CD14-positive monocyte (primary cell): ENCODE measurements at regions not wholly inside any gene's neighbourhood (a gene's known extent, or its start where the extent isn't known, plus 50 kb on each side); places are given as distances from the start of the nearest gene placed in this dataset.

ENCODE experiments used
- DNase-seq, 3 donors: peaks; one replicate each; pipeline ENCODE4 v3.0.0-alpha.2; 2011 to 2022
- H2AFZ ChIP-seq: 2 replicates; pipeline ENCODE4 v1.6.0; 2012; ENCODE audit warnings: mild to moderate bottlenecking, low read depth, low read length, inconsistent platforms; ENCODE audit not compliant: insufficient read depth, poor library complexity, severe bottlenecking
- H3K27ac ChIP-seq, 2 donors: 1 replicate in 1 of 2; 2 replicates in 1 of 2; pipeline ENCODE4 v1.5.1; 2012 to 2013; ENCODE audit warnings: low read length in 2 of 2, control low read depth in 1 of 2, inconsistent platforms in 1 of 2, low read depth in 1 of 2, mild to moderate bottlenecking in 1 of 2
- H3K27me3 ChIP-seq, 2 donors: one replicate each; pipeline versions ENCODE4 v1.6.0 to v1.6.1; 2011 to 2013; ENCODE audit warnings: low read length in 2 of 2; ENCODE audit not compliant: control insufficient read depth in 2 of 2, insufficient read depth in 2 of 2
- H3K36me3 ChIP-seq, 2 donors: replicated peaks in 1 of 2; 1 replicate in 1 of 2; 2 replicates in 1 of 2; pipeline versions ENCODE4 v1.5.1 to v1.6.1; 2012 to 2013; ENCODE audit warnings: low read length in 2 of 2, control low read depth in 1 of 2, inconsistent platforms in 1 of 2, mild to moderate bottlenecking in 1 of 2; ENCODE audit not compliant: insufficient read depth in 2 of 2, control insufficient read depth in 1 of 2
- H3K4me1 ChIP-seq, 2 donors: 1 replicate in 1 of 2; 2 replicates in 1 of 2; pipeline versions ENCODE4 v1.5.1 to v1.6.1; 2012 to 2013; ENCODE audit warnings: low read length in 2 of 2, control low read depth in 1 of 2, inconsistent platforms in 1 of 2, mild to moderate bottlenecking in 1 of 2, moderate library complexity in 1 of 2; ENCODE audit not compliant: insufficient read depth in 2 of 2, control insufficient read depth in 1 of 2
- H3K4me2 ChIP-seq: replicated peaks from 2 replicates; pipeline ENCODE3; 2012; ENCODE audit warnings: low read length, moderate library complexity, mild to moderate bottlenecking; ENCODE audit not compliant: poor library complexity, severe bottlenecking; ENCODE audit errors: extremely low read depth
- H3K4me3 ChIP-seq, 3 experiments: fragments of 200-600 bp in 1 of 3; sonication (generic) in 1 of 3; replicated peaks in 1 of 3; 1 replicate in 2 of 3; 2 replicates in 1 of 3; pipeline ENCODE4 v1.5.1; 2011 to 2013; ENCODE audit warnings: low read length in 3 of 3, mild to moderate bottlenecking in 3 of 3, control low read depth in 2 of 3, low read depth in 2 of 3, inconsistent platforms in 1 of 3, moderate library complexity in 1 of 3
- H3K79me2 ChIP-seq: 2 replicates; pipeline ENCODE4 v1.6.0; 2012; ENCODE audit warnings: mild to moderate bottlenecking, control low read depth, inconsistent platforms, low read length, moderate library complexity; ENCODE audit not compliant: insufficient read depth
- H3K9ac ChIP-seq: 2 replicates; pipeline ENCODE4 v1.6.0; 2017; ENCODE audit warnings: low read length, mild to moderate bottlenecking; ENCODE audit not compliant: insufficient read depth, poor library complexity, severe bottlenecking
- H3K9me3 ChIP-seq, 2 donors: replicated peaks in 1 of 2; 1 replicate in 1 of 2; 2 replicates in 1 of 2; pipeline versions ENCODE4 v1.5.1 to v1.6.1; 2012 to 2013; ENCODE audit warnings: low read length in 2 of 2, control low read depth in 1 of 2; ENCODE audit not compliant: control insufficient read depth in 1 of 2, insufficient read depth in 1 of 2
- H4K20me1 ChIP-seq: 2 replicates; pipeline ENCODE4 v1.6.0; 2012; ENCODE audit warnings: mild to moderate bottlenecking, low read length, control low read depth, moderate library complexity; ENCODE audit not compliant: insufficient read depth
- H3K27ac Mint-ChIP-seq, 7 donors: one replicate each; pipeline ENCODE4 v1.8.0; 2020; ENCODE audit warnings: mild to moderate bottlenecking in 7 of 7, mixed read lengths in 7 of 7, moderate library complexity in 6 of 7, inconsistent platforms in 2 of 7
- H3K27me3 Mint-ChIP-seq, 3 donors: one replicate each; pipeline ENCODE4 v1.8.0; 2021 to 2022; ENCODE audit warnings: low read depth in 3 of 3, mild to moderate bottlenecking in 3 of 3, mixed read lengths in 3 of 3, moderate library complexity in 3 of 3, inconsistent platforms in 1 of 3
- H3K36me3 Mint-ChIP-seq, 2 donors: one replicate each; pipeline ENCODE4 v1.8.0; 2020; ENCODE audit warnings: mixed read lengths in 2 of 2, inconsistent platforms in 1 of 2, mild to moderate bottlenecking in 1 of 2
- H3K4me1 Mint-ChIP-seq: one replicate; pipeline ENCODE4 v1.8.0; 2020; ENCODE audit warnings: mild to moderate bottlenecking, mixed read lengths
- H3K4me3 Mint-ChIP-seq, 2 donors: one replicate each; pipeline ENCODE4 v1.8.0; 2020; ENCODE audit warnings: mild to moderate bottlenecking in 2 of 2, mixed read lengths in 2 of 2, moderate library complexity in 1 of 2
- H3K9me3 Mint-ChIP-seq, 7 donors: one replicate each; pipeline ENCODE4 v1.8.0; 2020 to 2022; ENCODE audit warnings: mixed read lengths in 7 of 7, mild to moderate bottlenecking in 6 of 7, moderate library complexity in 6 of 7, inconsistent platforms in 2 of 7
- WGBS: methylation state at CpG from one replicate; pipeline ENCODE4 v1.1.5; 2013; ENCODE audit warnings: missing lambda C conversion rate; ENCODE audit not compliant: insufficient coverage; 5-methylcytosine and 5-hydroxymethylcytosine counted together
- intact Hi-C, 2 donors: fragments of 100-400 bp; cut with micrococcal nuclease; formaldehyde crosslinking; loops; one replicate each; pipeline versions ENCODE4 v1.15.0 to v1.15.1; 2023
- TF ChIP-seq, protein P1 (sequence below): fragments of 200-600 bp; IDR thresholded peaks from one replicate; pipeline ENCODE4 v1.8.0; 2022; ENCODE audit warnings: antibody characterized with exemption, mild to moderate bottlenecking

DNA sequence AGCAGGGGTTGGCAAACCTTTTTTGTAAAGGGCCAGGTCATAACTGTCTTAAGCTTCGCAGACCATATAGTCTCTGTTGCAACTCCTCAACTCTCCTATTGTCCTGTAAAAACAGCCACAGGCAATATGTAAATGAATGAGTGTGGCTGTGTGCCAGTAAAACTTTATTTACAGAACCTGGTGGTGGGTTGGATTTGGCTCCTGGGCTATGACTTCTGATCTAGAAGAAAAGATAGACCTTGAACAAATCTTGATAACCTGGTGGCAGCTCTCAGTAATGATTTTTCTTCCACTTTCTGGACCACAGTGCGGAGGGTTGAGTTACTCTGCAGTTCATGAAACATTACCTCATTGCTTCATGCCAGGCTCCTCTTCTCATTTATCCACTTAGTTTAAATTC is 139.3 kb downstream of the MYCN start:
- no peaks in the 10 kb centered on the region for H3K36me3 ChIP-seq
- Mint-ChIP-seq H3K4me3 (no peak overlapping the region), H3K36me3 (no peaks in the 10 kb centered on the region), H3K27ac (no peak overlapping the region), H3K9me3 (peaks cover 0 to 2% (median 0%) of the 10 kb centered on the region in 7 donors), H3K4me1 (no peaks in the 10 kb centered on the region), H3K27me3 (peaks cover 3 to 5% (median 5%) of the 10 kb centered on the region in 3 donors)
- H3K9me3 ChIP-seq, result no peaks in the 10 kb centered on the region
- H3K4me2 ChIP-seq, result no peak overlapping the region
- WGBS, result 100% methylated on average over 1 of the region's 2 CpGs
- TF ChIP-seq, protein P1, sequence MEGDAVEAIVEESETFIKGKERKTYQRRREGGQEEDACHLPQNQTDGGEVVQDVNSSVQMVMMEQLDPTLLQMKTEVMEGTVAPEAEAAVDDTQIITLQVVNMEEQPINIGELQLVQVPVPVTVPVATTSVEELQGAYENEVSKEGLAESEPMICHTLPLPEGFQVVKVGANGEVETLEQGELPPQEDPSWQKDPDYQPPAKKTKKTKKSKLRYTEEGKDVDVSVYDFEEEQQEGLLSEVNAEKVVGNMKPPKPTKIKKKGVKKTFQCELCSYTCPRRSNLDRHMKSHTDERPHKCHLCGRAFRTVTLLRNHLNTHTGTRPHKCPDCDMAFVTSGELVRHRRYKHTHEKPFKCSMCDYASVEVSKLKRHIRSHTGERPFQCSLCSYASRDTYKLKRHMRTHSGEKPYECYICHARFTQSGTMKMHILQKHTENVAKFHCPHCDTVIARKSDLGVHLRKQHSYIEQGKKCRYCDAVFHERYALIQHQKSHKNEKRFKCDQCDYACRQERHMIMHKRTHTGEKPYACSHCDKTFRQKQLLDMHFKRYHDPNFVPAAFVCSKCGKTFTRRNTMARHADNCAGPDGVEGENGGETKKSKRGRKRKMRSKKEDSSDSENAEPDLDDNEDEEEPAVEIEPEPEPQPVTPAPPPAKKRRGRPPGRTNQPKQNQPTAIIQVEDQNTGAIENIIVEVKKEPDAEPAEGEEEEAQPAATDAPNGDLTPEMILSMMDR, result no peak
- no peak overlapping the region for H3K27ac ChIP-seq
- no peaks in the 10 kb centered on the region for H3K27me3 ChIP-seq
- DNase-seq, result no peak
- intact Hi-C loops, result no loop called here
- no peaks in the 10 kb centered on the region for H4K20me1 ChIP-seq
- no peaks in the 10 kb centered on the region for H3K4me1 ChIP-seq
- no peak overlapping the region for H3K4me3 ChIP-seq
- no peak overlapping the region for H3K9ac ChIP-seq
- H2AFZ ChIP-seq, result no peak overlapping the region
- no peaks in the 10 kb centered on the region for H3K79me2 ChIP-seq

DNA sequence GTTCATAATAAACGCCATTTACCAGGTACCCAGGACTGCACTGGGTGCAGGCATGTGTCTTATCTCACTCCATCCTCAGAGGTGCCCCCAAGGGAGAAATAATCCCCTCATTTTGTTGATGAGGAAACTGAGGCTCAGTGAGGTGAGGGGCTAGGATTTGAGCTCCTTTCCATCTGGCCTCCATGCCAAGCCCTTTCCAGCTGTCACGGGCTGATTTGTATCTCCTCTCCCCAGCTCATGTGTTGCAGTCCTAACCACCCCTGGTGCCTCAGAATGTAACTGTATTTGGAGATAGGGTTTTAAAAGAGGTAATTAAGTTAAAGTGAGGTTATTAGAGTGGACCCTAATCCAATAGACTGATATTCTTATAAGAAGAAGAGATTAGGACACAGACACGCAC is 137.3 kb downstream of the MYCN start:
- Histone ChIP-seq H3K79me2 (no peaks in the 10 kb centered on the region), H3K4me2 (no peak overlapping the region), H3K9me3 (no peaks in the 10 kb centered on the region), H3K27ac (no peak overlapping the region), H2AFZ (no peak overlapping the region), H4K20me1 (no peaks in the 10 kb centered on the region), H3K36me3 (no peaks in the 10 kb centered on the region), H3K27me3 (no peaks in the 10 kb centered on the region), H3K4me1 (no peaks in the 10 kb centered on the region), H3K9ac (no peak overlapping the region), H3K4me3 (no peak overlapping the region)
- TF ChIP-seq, protein P1, result no peak
- DNase-seq, result no peak
- WGBS, result 92% methylated on average over 1 of the region's 3 CpGs
- intact Hi-C loops, result no loop called here
- no peaks in the 10 kb centered on the region for H3K36me3 Mint-ChIP-seq
- no peak overlapping the region for H3K27ac Mint-ChIP-seq
- peaks cover 3 to 5% (median 5%) of the 10 kb centered on the region in 3 donors for H3K27me3 Mint-ChIP-seq
- no peak overlapping the region for H3K4me3 Mint-ChIP-seq
- H3K4me1 Mint-ChIP-seq, result no peaks in the 10 kb centered on the region
- peaks cover 0 to 5% (median 0%) of the 10 kb centered on the region in 7 donors for H3K9me3 Mint-ChIP-seq
